ENCODE measurements at regions not wholly inside any gene's neighbourhood (a gene's known extent, or its start where the extent isn't known, plus 50 kb on each side); places are given as distances from the start of the nearest gene placed in this dataset.

- TF ChIP-seq CTCF (IDR thresholded peaks at IDR 0.05) (no peak), POLR2A (IDR thresholded peaks at IDR 0.05) (no peak)
These were observed 89.0 kb downstream of the UNCX start for GRCh38 chr7:1321411-1322239.

Measured in uterus (tissue), 2 donors.